ENCODE measurements at regions not wholly inside any gene's neighbourhood (a gene's known extent, or its start where the extent isn't known, plus 50 kb on each side); places are given as distances from the start of the nearest gene placed in this dataset.

DNA sequence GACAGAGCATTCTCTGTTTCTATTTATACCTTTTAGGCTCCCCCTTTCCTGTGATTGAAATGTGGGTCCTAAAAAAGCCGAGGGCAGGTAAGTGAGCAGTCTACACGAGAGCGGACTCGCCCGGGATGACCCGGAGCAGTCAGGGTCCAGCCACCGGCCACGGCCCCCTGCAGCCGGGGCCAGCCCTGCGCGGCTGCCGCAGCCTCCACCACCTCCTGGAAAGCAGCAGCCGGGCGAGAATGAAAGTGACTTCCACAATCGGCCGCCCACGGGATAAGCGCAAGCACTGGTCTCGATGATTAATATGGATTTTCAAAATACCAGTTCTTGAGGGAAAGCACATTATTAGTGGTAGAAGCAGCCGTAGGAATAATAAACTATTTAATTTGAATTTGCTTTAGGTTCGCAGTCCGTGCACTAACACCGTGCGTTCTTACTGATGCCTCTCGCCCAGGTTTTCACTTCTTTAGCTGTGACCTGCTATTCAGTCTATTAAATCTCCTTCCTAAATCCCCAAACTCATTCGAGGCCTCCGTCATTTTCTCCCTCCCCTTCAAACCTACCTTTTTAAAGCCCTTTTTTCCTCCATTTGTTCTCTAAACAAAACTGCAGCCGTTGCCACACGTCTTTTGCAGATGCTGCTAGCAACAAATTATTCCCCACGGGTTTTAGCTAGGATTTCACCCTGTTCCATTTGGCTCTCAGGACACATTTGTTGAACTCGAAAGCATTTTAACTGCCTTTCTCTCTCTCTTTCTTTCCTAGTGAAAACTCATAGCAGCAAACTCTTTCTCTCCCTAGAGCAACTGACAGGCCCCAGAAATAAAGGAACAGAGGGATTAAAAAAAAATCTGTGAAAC lies 1015.1 kb upstream of the PIK3C3 start:
- no peak for DNase-seq (ENCODE audit: low read depth)
- H3K4me3 ChIP-seq (ENCODE audit: low read depth, low read length) = peak overlapping the region; percentile 21
- TF ChIP-seq, protein P1, sequence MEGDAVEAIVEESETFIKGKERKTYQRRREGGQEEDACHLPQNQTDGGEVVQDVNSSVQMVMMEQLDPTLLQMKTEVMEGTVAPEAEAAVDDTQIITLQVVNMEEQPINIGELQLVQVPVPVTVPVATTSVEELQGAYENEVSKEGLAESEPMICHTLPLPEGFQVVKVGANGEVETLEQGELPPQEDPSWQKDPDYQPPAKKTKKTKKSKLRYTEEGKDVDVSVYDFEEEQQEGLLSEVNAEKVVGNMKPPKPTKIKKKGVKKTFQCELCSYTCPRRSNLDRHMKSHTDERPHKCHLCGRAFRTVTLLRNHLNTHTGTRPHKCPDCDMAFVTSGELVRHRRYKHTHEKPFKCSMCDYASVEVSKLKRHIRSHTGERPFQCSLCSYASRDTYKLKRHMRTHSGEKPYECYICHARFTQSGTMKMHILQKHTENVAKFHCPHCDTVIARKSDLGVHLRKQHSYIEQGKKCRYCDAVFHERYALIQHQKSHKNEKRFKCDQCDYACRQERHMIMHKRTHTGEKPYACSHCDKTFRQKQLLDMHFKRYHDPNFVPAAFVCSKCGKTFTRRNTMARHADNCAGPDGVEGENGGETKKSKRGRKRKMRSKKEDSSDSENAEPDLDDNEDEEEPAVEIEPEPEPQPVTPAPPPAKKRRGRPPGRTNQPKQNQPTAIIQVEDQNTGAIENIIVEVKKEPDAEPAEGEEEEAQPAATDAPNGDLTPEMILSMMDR (conservative IDR thresholded peaks at IDR 0.05; ENCODE audit: low read depth, low read length) = no peak

DNA sequence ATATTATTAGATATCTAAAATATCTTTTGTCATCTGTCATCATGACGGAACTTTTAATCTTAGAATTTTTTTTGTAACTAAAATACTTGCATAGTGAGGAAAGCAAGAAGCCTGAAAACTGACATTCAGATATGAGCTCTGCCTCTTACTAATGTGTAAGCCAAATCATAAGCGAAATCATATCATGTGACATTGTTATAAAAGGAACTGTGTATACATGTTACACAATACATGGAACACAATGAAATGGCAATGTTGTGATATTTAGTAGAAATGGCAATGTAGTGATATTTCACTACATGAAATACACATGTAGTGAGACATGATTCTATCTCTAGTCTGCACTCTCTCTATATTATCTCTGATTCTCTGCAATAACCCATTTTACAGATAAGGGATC lies 1016.4 kb upstream of the PIK3C3 start:
- TF ChIP-seq, protein P1 (conservative IDR thresholded peaks at IDR 0.05; ENCODE audit: low read depth, low read length) = no peak
- no peak for DNase-seq (ENCODE audit: low read depth)
- H3K4me3 ChIP-seq (ENCODE audit: low read depth, low read length) = no peak overlapping the region

DNA sequence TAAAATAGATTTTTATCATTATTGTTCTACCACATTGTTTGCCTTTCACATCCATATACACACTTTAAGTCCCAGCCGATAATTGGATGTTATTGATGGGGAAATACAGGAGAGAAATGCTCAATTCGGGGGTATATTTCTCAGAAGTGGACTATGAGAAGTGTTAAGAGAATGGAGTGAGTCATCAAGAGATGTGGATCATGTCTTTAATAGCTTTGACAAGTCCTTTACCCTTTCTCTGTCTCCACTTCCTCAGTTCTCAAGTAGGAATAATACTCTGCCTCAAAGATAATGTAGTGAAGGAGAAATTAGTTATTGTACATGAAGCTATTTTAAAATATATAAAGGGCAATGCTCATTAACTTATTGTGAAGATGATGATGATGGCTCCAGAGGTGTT lies 1017.6 kb upstream of the PIK3C3 start:
- TF ChIP-seq, protein P1 (conservative IDR thresholded peaks at IDR 0.05; ENCODE audit: low read depth, low read length) = no peak
- peak; percentile 35 for DNase-seq (ENCODE audit: low read depth)
- no peak overlapping the region for H3K4me3 ChIP-seq (ENCODE audit: low read depth, low read length)

DNA sequence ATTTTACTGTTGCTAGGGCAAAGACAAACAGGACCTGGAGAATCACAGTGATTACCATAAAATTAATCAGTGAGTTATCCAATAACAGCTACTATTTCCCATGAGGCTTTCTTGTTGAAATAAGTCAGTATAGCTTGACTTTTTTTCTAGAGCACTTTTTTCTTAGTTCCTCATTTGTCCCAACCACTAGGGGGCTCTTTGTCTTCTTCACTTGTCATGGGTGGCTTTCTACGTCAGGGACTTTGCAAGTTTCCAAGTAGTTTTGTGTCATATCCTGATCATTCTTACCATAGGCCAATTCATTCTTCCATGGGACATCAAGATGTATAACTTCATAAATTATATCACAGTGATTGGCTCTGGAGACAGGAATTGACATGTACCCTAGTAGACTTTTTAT lies 1019.6 kb upstream of the PIK3C3 start:
- H3K4me3 ChIP-seq (ENCODE audit: low read depth, low read length) = no peak overlapping the region
- DNase-seq (ENCODE audit: low read depth) = peak; percentile 55
- TF ChIP-seq, protein P1 (conservative IDR thresholded peaks at IDR 0.05; ENCODE audit: low read depth, low read length) = peak; percentile 66

DNA sequence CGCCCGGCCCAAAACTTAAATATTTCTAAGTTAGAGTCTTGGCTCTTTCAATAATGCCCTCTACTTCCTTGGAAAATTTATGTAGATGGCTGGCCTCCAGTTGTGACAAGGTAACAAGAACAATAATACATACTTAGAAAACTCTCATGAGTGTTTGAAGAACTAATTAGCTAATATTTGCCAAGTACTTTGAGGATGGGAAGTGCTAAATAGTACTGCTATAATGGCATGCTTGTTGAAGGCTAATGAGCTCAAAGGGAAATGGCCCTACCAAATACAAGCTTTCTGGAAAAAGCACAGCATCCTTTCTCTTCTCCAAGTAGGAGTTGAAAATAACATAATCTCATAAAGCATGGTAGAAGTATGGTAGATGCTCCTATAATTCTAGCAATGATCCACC lies 1022.2 kb upstream of the PIK3C3 start:
- DNase-seq (ENCODE audit: low read depth) = no peak
- TF ChIP-seq, protein P1 (conservative IDR thresholded peaks at IDR 0.05; ENCODE audit: low read depth, low read length) = no peak
- no peak overlapping the region for H3K4me3 ChIP-seq (ENCODE audit: low read depth, low read length)

DNA sequence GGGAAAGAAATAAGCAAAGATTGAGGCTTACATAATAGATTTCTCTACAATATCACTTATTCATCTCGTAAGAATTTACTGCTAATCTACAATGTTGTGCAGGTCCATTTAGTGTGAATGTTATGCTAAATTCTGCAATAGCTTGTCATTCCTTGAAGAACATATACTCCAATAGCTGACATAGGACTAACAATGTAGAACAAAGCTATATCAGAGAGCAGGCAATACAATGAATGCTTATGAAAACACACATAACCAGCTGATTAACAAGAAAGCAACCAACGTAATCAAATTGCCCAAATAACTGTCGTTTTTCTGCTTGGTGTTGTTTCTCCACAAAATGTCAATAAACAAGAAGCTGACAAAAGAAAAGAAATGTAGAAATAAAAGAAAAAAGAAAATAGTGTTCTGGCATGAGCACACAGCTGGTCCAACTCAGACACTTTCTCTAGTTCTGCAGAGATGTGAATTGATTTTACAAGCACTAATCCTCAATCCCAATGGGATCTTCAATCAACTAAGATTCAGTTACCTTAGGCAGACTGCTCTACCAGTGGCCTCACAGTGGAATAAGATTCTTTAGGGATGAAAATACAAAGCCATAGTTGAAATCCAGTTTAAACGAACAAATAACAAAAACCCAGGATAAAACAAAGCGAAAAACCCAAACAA lies 1024.7 kb upstream of the PIK3C3 start:
- TF ChIP-seq, protein P1 (conservative IDR thresholded peaks at IDR 0.05; ENCODE audit: low read depth, low read length) = no peak
- no peak for DNase-seq (ENCODE audit: low read depth)

More for the DNA sequence above, 1024.7 kb upstream of the PIK3C3 start:
- no peak overlapping the region for H3K4me3 ChIP-seq (ENCODE audit: low read depth, low read length)
